Mesenchymal stem cell (in vitro differentiated cells and primary cell): ENCODE measurements at regions not wholly inside any gene's neighbourhood (a gene's known extent, or its start where the extent isn't known, plus 50 kb on each side); places are given as distances from the start of the nearest gene placed in this dataset.
A peak's percentile ranks its signal among the peaks of the same experiment; 100 is the strongest.

Experiments
- DNase-seq: peaks from one replicate; pipeline ENCODE4 v3.0.0-alpha.2; 2013
- H2AFZ ChIP-seq: one replicate; pipeline ENCODE4 v1.6.1; 2013; ENCODE audit warnings: low read depth, mild to moderate bottlenecking, control low read depth, inconsistent platforms, low read length, moderate library complexity
- H2AK5ac ChIP-seq: 2 replicates; pipeline ENCODE4 v1.6.1; 2013; ENCODE audit warnings: low read length, moderate library complexity, mild to moderate bottlenecking, inconsistent platforms; ENCODE audit not compliant: severe bottlenecking
- H2BK120ac ChIP-seq: one replicate; pipeline ENCODE4 v1.6.1; 2013; ENCODE audit warnings: low read depth, mild to moderate bottlenecking, inconsistent platforms, low read length, moderate library complexity
- H2BK12ac ChIP-seq, 2 experiments: one replicate each; pipeline ENCODE4 v1.6.1; 2013; ENCODE audit warnings: inconsistent platforms in 2 of 2, low read length in 2 of 2, mild to moderate bottlenecking in 2 of 2, moderate library complexity in 2 of 2, control low read depth in 1 of 2
- H2BK15ac ChIP-seq: one replicate; pipeline ENCODE4 v1.6.1; 2013; ENCODE audit warnings: mild to moderate bottlenecking, low read depth, inconsistent platforms; ENCODE audit not compliant: poor library complexity, severe bottlenecking
- H2BK5ac ChIP-seq: 2 replicates; pipeline ENCODE4 v1.6.1; 2013; ENCODE audit warnings: low read depth, mild to moderate bottlenecking, low read length, control low read depth, inconsistent platforms; ENCODE audit not compliant: poor library complexity, severe bottlenecking
- H3K14ac ChIP-seq, 2 experiments: one replicate each; pipeline ENCODE4 v1.6.1; 2013; ENCODE audit warnings: inconsistent platforms in 2 of 2, low read length in 2 of 2, control low read depth in 1 of 2, mild to moderate bottlenecking in 1 of 2, moderate library complexity in 1 of 2
- H3K18ac ChIP-seq, 2 experiments: one replicate each; pipeline ENCODE4 v1.6.1; 2013; ENCODE audit warnings: inconsistent platforms in 2 of 2, low read length in 2 of 2, control low read depth in 1 of 2, low read depth in 1 of 2, mild to moderate bottlenecking in 1 of 2
- H3K23ac ChIP-seq, 2 experiments: one replicate each; pipeline ENCODE4 v1.6.1; 2013; ENCODE audit warnings: inconsistent platforms in 2 of 2, low read length in 2 of 2, mild to moderate bottlenecking in 2 of 2, moderate library complexity in 2 of 2, control low read depth in 1 of 2
- H3K27ac ChIP-seq: 2 replicates; pipeline ENCODE4 v1.5.1; 2013; ENCODE audit warnings: mild to moderate bottlenecking, moderate library complexity, low read length, control low read depth, inconsistent platforms; ENCODE audit not compliant: poor library complexity, severe bottlenecking
- H3K27me3 ChIP-seq, 2 experiments: 2 replicates each; pipeline versions ENCODE4 v1.6.1 to v1.7.0; 2013; ENCODE audit warnings: low read length in 2 of 2, mild to moderate bottlenecking in 2 of 2, moderate library complexity in 2 of 2, control low read depth in 1 of 2, inconsistent platforms in 1 of 2; ENCODE audit not compliant: control insufficient read depth in 1 of 2, insufficient read depth in 1 of 2
- H3K36me3 ChIP-seq, 2 experiments: 2 replicates each; pipeline versions ENCODE4 v1.6.1 to v1.7.0; 2013; ENCODE audit warnings: low read length in 2 of 2, control low read depth in 1 of 2, inconsistent platforms in 1 of 2, low read depth in 1 of 2, mild to moderate bottlenecking in 1 of 2; ENCODE audit not compliant: insufficient read depth in 2 of 2, control insufficient read depth in 1 of 2
- H3K4ac ChIP-seq, 2 experiments: one replicate each; pipeline ENCODE4 v1.6.1; 2013; ENCODE audit warnings: inconsistent platforms in 2 of 2, low read length in 2 of 2, mild to moderate bottlenecking in 2 of 2, moderate library complexity in 2 of 2, control low read depth in 1 of 2, low read depth in 1 of 2
- H3K4me1 ChIP-seq: 2 replicates; pipeline ENCODE4 v1.6.1; 2013; ENCODE audit warnings: low read depth, low read length, control low read depth; ENCODE audit not compliant: control insufficient read depth, insufficient read depth
- H3K4me2 ChIP-seq: 2 replicates; pipeline ENCODE4 v1.6.1; 2013; ENCODE audit warnings: low read length, mild to moderate bottlenecking, inconsistent platforms; ENCODE audit not compliant: poor library complexity, severe bottlenecking
- H3K4me3 ChIP-seq, 2 experiments: 2 replicates each; pipeline versions ENCODE4 v1.5.1 to v1.7.0; 2013; ENCODE audit warnings: low read length in 2 of 2, mild to moderate bottlenecking in 2 of 2, control low read depth in 1 of 2, low read depth in 1 of 2; ENCODE audit not compliant: insufficient read depth in 1 of 2
- H3K79me1 ChIP-seq: replicated peaks from 2 replicates; pipeline ENCODE4 v1.6.1; 2013; ENCODE audit warnings: mild to moderate bottlenecking, control low read depth, low read length, inconsistent platforms; ENCODE audit not compliant: poor library complexity, severe bottlenecking
- H3K9ac ChIP-seq: 2 replicates; pipeline ENCODE4 v1.7.0; 2013; ENCODE audit warnings: mild to moderate bottlenecking, low read length, moderate library complexity
- H3K9me3 ChIP-seq: 2 replicates; pipeline ENCODE4 v1.7.0; 2013; ENCODE audit warnings: mild to moderate bottlenecking, low read length; ENCODE audit not compliant: control insufficient read depth
- H4K8ac ChIP-seq: one replicate; pipeline ENCODE4 v1.6.1; 2013; ENCODE audit warnings: inconsistent platforms, mild to moderate bottlenecking, low read length, moderate library complexity
- H4K91ac ChIP-seq: one replicate; pipeline ENCODE4 v1.6.1; 2013; ENCODE audit warnings: mild to moderate bottlenecking, low read length, inconsistent platforms
- WGBS: methylation state at CpG from one replicate; pipeline ENCODE4 v1.1.7; 2013; ENCODE audit warnings: mixed read lengths; 5-methylcytosine and 5-hydroxymethylcytosine counted together

DNA sequence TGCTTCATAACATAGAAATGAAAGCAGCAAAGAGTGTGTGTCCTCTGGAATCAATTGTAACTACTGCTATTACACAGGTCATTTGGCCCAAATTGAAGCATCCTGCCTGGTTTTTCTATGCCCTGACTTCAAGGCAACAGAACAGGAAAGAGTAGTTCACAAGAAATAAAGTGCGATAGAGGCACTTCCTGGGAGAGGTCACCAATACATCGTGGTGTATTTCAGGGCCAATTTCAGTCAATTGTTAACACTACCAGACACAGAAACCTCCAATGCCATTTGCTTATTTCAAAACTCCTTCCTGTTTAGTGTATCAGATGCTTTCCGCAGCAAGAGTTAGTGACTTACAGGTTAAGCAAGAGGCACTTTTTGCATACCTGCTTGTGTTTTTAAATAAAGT is 292.1 kb downstream of the ETAA1 start:
- Histone ChIP-seq H3K9me3 (no peaks in the 10 kb centered on the region), H3K79me1 (no peaks in the 10 kb centered on the region), H3K23ac (no peak overlapping the region), H2BK12ac (no peak overlapping the region), H3K4me1 (no peaks in the 10 kb centered on the region), H3K4ac (no peak overlapping the region), H2BK5ac (no peak overlapping the region), H4K8ac (no peak overlapping the region), H3K4me2 (no peak overlapping the region), H2AK5ac (no peak overlapping the region), H3K18ac (no peak overlapping the region), H3K36me3 (no peaks in the 10 kb centered on the region), H3K9ac (no peak overlapping the region), H2BK15ac (no peak overlapping the region), H2AFZ (no peak overlapping the region), H3K27ac (no peak overlapping the region), H4K91ac (no peak overlapping the region), H3K27me3 (peaks cover 0 to 13% of the 10 kb centered on the region in 2 experiments), H3K14ac (no peak overlapping the region), H3K4me3 (no peak overlapping the region), H2BK120ac (no peak overlapping the region)
- 72% methylated on average over 3 of the region's 3 CpGs for WGBS
- no peak for DNase-seq

DNA sequence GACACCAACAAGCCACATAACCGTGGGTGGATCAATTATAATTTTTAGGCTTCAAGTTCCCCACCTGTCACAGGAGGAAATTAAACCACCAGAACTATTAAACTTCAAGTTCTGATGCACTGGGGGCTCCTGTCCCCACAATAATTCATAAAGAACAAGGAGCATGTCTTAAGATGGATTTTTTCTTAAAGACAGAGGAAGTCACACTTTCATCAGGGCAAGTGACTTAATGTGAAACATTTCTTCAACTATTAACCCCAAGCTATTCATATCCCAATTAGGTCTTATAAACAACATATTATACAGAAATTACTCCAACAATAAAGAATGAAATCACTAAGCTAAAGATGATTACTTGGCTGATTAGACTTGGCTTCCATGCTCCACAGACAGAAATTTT is 292.5 kb downstream of the ETAA1 start:
- no peak overlapping the region for H3K27ac ChIP-seq
- H2BK120ac ChIP-seq: no peak overlapping the region
- H3K14ac ChIP-seq: no peak overlapping the region
- H3K36me3 ChIP-seq: no peaks in the 10 kb centered on the region
- H3K18ac ChIP-seq: no peak overlapping the region
- 83% methylated on average over 1 of the region's 1 CpG for WGBS
- H3K23ac ChIP-seq: no peak overlapping the region
- no peak overlapping the region for H2BK5ac ChIP-seq
- no peak overlapping the region for H2BK12ac ChIP-seq
- no peak for DNase-seq
- no peaks in the 10 kb centered on the region for H3K9me3 ChIP-seq
- H4K91ac ChIP-seq: no peak overlapping the region
- no peak overlapping the region for H3K9ac ChIP-seq
- no peak overlapping the region for H4K8ac ChIP-seq
- no peak overlapping the region for H2BK15ac ChIP-seq
- no peak overlapping the region for H2AFZ ChIP-seq
- H2AK5ac ChIP-seq: no peak overlapping the region
- no peaks in the 10 kb centered on the region for H3K4me1 ChIP-seq
- H3K79me1 ChIP-seq: no peaks in the 10 kb centered on the region
- no peak overlapping the region for H3K4ac ChIP-seq
- no peak overlapping the region for H3K4me2 ChIP-seq
- H3K4me3 ChIP-seq: no peak overlapping the region
- H3K27me3 ChIP-seq: peaks cover 0 to 15% of the 10 kb centered on the region in 2 experiments

DNA sequence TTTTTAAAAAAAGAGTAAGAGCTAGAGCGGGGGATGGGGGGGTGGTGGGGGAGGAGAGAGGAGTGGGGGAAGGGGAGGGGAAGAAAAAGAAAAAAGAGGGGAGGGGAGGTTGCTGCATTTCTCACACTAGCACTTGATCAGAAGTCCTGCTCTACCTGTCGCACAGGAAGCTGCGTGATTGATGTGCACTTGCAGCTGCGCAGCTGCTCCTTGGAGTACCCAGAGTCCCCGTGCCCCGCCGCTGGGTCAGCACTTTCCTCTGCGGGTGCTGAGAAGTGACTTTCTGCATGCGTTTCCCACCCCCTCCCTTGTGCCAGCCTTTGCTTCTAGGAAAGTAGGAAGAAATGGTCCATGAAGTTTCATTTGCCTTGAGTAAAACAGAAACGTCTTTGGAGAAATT is 297.3 kb downstream of the ETAA1 start:
- H3K4me1 ChIP-seq: no peaks in the 10 kb centered on the region
- 44% methylated on average over 10 of the region's 10 CpGs for WGBS
- H3K9me3 ChIP-seq: no peaks in the 10 kb centered on the region
- H3K4me3 ChIP-seq: no peak overlapping the region
- no peak overlapping the region for H2AFZ ChIP-seq
- no peak overlapping the region for H2BK5ac ChIP-seq
- H2BK15ac ChIP-seq: no peak overlapping the region
- H3K14ac ChIP-seq: no peak overlapping the region
- peak overlapping the region in 1 of 2 experiments; percentile 12 for H3K18ac ChIP-seq
- H3K23ac ChIP-seq: no peak overlapping the region
- H3K36me3 ChIP-seq: no peaks in the 10 kb centered on the region
- no peak overlapping the region for H2BK120ac ChIP-seq
- H3K4me2 ChIP-seq: no peak overlapping the region
- H2AK5ac ChIP-seq: no peak overlapping the region
- no peak overlapping the region for H4K8ac ChIP-seq
- H3K79me1 ChIP-seq: no peaks in the 10 kb centered on the region
- no peak for DNase-seq
- no peak overlapping the region for H4K91ac ChIP-seq
- no peak overlapping the region for H2BK12ac ChIP-seq
- no peak overlapping the region for H3K9ac ChIP-seq
- H3K4ac ChIP-seq: no peak overlapping the region
- H3K27ac ChIP-seq: no peak overlapping the region
- H3K27me3 ChIP-seq: peaks cover 0 to 7% of the 10 kb centered on the region in 2 experiments

DNA sequence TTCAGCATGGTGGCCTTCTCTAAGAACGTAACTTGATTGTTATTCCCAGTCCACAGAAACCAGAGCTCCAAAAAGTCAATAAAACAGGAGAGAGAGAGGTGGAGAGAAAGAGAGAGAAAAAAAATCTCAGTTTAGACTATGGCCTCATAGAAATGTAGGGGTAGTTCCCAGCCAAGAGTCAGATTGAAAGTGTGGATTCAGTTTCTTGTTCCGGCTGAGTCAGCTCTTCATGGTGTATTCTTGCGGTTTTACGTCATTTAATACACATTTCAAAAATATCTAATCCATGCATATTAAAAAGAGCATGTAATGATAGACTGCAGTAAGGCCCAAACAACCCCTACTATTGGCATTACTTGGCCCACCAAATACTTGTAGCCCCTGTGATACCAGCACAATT is 303.9 kb downstream of the ETAA1 start:
- Histone ChIP-seq H3K9ac (no peak overlapping the region), H2BK12ac (no peak overlapping the region), H4K8ac (no peak overlapping the region), H3K4me3 (no peak overlapping the region), H3K36me3 (no peaks in the 10 kb centered on the region), H2BK15ac (no peak overlapping the region), H3K27me3 (no peaks in the 10 kb centered on the region), H3K14ac (no peak overlapping the region), H4K91ac (no peak overlapping the region), H3K27ac (no peak overlapping the region), H3K9me3 (no peaks in the 10 kb centered on the region), H2AK5ac (no peak overlapping the region), H2BK120ac (no peak overlapping the region), H3K23ac (no peak overlapping the region), H3K18ac (no peak overlapping the region), H3K4me1 (no peaks in the 10 kb centered on the region), H3K4ac (no peak overlapping the region), H3K79me1 (no peaks in the 10 kb centered on the region), H3K4me2 (no peak overlapping the region), H2AFZ (no peak overlapping the region), H2BK5ac (no peak overlapping the region)
- 80% methylated on average over 2 of the region's 4 CpGs for WGBS
- no peak for DNase-seq
